NCI-H446 treated with DMSO at 0.1 percent for 48 hours (cell line): ENCODE measurements at regions not wholly inside any gene's neighbourhood (a gene's known extent, or its start where the extent isn't known, plus 50 kb on each side); places are given as distances from the start of the nearest gene placed in this dataset.

Source experiments
- DNase-seq: peaks from one replicate; lab custom pipeline; 2025; lab: John Stamatoyannopoulos, UW

GRCh38 chr9:18394847-18395351 lies 79.1 kb upstream of the ADAMTSL1 start:
- DNase-seq, result no peak

DNA sequence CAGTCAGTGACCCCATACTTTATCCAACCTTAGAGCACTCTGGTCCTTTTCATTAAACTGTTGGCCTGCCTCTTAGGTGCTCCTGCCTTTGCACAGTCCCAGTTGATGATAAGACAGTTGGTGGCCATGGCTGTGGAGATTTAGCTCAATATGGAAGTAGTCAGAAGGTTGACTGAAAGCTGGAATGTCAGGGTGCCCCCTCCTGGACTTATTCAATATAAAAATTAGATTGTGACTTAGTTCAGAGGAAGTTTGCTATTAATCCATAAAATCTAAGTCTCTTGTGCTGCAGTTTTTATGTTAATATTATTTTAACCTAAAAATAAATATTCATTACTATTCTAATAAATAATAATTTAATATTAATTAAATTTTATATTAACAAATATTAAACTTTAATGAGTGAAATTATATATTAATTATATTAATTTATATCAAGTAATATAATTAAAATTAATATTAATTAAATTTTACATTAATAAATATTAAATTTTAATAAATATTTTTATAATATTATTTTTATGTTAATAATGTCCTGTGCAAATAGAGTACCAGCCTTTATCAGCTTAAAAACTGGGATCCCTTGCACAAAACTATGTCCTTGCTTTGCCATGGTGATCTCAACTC lies 77.7 kb upstream of the ADAMTSL1 start:
- no peak for DNase-seq

- DNase-seq, result no peak
Measured at GRCh38 chr9:18397076-18397475, 76.9 kb upstream of the ADAMTSL1 start.

DNA sequence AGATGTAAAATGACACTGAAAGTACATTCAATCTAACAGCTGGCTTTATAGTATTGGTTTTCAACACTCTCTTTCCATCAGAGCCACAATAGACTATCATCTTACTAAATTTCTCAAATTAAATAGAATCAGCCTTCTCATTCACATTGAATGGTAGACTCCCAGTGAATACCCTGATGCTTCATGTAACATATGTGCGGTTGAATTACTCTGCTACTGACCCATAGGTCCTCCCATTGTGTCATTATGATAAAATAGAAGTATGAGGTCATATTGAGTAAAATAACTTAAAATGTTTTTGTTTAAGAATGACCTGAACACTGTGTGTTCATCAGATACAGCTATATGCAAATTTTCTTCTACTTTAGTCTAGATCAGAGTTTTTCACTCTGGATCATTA lies 75.9 kb upstream of the ADAMTSL1 start:
- DNase-seq, result no peak

DNA sequence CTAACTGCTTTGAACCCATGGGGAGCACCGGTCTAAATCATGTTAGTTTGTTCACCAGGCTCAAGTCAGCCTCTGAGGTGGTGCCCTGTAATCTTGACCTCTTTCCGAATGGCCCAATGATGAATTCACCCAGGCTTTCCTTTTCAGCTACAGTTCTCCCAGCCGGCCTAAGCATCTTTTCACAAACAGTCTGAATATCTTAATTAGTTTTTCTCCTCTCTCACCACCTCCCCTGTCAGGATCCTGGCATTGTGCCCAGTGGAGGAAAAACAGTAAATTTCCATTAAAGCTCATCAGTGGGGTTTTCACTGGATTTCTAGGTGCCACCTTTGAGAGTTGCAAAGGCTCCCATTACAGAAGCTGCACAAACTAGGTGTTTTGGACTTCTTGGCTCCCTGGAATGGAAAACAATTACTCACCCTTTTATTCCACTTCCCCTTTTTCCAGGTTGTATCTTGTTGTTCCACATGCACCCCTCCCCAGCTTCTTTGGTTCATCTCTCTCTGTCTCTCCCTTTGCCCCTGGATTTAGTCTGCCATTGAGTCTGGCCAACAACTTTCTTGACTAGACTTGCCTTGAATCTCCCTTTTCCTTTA lies 69.4 kb upstream of the ADAMTSL1 start:
- peak; percentile 6 for DNase-seq

GRCh38 chr9:18405240-18405639 lies 68.7 kb upstream of the ADAMTSL1 start:
- DNase-seq, result peak; percentile 47

GRCh38 chr9:18410983-18411382 lies 63.0 kb upstream of the ADAMTSL1 start:
- DNase-seq, result no peak

- no peak for DNase-seq
Measured at GRCh38 chr9:18421391-18421790, 52.6 kb upstream of the ADAMTSL1 start.

GRCh38 chr9:18422296-18423036 lies 51.5 kb upstream of the ADAMTSL1 start:
- DNase-seq, result no peak

DNA sequence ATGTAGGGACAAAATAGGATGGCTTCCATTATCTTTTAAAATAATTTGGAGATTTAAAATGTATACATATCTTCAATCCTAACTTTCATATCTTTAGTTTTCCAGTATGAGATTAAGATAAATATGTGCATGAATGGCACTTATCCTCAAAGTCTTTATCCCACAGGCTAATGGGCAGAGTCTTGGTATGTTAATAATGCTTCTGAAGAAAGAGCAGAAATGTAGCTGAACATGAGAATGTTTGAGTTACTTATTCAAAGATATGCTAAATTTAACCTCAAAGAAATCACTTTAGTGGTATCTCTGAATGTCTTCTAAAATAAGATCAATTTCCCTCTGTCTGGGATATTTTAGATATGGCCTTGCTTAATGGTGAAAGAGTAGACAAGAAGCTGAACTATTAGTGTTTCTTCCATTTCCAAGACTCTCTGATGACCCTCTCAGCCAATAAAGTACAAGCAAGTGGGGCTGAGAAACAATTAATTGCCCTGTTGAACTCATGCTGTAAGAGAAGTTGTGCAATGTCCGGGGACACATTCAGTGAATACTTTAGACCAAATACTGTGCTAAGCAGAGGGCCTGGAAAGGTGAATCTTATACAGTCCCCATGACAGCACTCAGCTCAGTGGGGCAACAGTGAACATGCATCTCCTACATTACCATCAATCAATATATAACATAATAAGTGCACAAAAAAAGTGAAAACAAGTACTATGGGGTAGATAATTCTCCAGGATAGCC lies 50.0 kb upstream of the ADAMTSL1 start:
- DNase-seq, result no peak
